ENCODE measurements at regions not wholly inside any gene's neighbourhood (a gene's known extent, or its start where the extent isn't known, plus 50 kb on each side); places are given as distances from the start of the nearest gene placed in this dataset.

DNA sequence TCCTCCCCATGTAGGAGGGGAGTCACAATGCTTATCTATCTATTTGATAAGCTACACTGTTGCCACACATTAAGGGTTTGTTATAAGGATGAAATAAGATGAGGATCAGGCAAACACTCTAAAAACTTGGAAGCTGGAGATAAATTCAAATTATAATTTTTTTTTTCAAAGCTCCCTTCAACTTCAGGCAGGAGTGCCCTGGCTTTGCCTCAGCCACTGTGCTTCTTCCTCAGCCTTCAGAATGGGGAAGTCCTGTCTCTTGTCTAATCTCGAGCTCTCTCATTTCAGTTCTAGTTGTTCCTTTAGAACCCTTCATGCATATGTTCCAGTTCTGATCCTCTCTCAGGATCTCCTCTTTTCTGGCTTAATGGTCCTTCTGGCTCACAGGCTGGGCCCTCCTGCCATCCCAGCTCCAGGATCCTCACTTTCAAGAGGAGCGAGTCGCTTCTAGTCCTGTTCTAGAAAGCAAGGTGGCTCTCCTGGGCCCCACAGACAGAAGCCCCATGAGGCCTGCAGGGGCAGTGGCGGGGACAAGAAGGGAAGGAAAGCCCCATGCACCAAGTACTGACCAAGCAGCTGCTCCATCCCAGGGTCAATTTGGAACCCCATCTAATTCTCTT, 164.3 kb downstream of the VEGFA start:
- H3K4me3 ChIP-seq (ENCODE audit: control insufficient read depth, low read depth, low read length): no peak overlapping the region
- no peak for DNase-seq (ENCODE audit: low read depth)
- TF ChIP-seq, protein P1, sequence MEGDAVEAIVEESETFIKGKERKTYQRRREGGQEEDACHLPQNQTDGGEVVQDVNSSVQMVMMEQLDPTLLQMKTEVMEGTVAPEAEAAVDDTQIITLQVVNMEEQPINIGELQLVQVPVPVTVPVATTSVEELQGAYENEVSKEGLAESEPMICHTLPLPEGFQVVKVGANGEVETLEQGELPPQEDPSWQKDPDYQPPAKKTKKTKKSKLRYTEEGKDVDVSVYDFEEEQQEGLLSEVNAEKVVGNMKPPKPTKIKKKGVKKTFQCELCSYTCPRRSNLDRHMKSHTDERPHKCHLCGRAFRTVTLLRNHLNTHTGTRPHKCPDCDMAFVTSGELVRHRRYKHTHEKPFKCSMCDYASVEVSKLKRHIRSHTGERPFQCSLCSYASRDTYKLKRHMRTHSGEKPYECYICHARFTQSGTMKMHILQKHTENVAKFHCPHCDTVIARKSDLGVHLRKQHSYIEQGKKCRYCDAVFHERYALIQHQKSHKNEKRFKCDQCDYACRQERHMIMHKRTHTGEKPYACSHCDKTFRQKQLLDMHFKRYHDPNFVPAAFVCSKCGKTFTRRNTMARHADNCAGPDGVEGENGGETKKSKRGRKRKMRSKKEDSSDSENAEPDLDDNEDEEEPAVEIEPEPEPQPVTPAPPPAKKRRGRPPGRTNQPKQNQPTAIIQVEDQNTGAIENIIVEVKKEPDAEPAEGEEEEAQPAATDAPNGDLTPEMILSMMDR (IDR thresholded peaks at IDR 0.05; ENCODE audit: control insufficient read depth, insufficient read depth, low read depth, low read length, missing control alignments): no peak

DNA sequence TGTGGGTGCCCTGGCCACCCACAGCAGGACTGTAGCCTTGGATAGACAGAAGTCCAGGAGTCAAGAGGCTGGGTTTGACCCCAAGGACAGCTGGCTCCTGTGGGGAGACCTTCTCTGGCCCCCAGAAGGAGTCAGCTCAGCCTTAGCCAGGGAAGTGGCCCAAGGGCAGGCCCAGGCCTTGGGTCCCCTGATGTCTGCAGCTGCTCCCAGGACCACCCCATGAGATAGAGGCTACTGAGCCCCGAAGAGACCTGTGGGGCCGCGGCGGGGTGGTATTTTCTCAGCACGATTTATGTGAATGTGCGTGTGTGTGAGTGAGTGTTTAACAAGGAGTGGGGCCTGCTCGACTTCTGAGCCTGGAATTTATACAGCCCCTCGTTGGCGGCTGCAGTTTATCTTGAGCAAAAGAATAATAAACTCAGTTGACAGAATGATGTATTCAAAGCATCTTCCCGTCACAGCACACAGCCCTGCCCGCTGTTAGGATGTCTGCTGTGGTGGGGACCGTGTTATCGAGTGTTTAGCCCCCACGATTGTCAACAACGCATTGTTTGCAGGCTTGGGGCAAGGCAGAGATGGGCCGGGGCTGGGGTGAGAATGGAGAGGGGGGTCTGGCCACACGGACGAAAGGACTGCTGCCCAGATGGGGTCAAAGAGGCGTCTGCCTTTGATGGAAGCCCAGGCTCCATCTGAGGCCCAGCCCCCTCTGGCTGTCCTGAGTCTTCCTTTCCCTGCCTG, 163.3 kb downstream of the VEGFA start:
- TF ChIP-seq, protein P1 (IDR thresholded peaks at IDR 0.05; ENCODE audit: control insufficient read depth, insufficient read depth, low read depth, low read length, missing control alignments): no peak
- no peak for DNase-seq (ENCODE audit: low read depth)
- H3K4me3 ChIP-seq (ENCODE audit: control insufficient read depth, low read depth, low read length): no peak overlapping the region

DNA sequence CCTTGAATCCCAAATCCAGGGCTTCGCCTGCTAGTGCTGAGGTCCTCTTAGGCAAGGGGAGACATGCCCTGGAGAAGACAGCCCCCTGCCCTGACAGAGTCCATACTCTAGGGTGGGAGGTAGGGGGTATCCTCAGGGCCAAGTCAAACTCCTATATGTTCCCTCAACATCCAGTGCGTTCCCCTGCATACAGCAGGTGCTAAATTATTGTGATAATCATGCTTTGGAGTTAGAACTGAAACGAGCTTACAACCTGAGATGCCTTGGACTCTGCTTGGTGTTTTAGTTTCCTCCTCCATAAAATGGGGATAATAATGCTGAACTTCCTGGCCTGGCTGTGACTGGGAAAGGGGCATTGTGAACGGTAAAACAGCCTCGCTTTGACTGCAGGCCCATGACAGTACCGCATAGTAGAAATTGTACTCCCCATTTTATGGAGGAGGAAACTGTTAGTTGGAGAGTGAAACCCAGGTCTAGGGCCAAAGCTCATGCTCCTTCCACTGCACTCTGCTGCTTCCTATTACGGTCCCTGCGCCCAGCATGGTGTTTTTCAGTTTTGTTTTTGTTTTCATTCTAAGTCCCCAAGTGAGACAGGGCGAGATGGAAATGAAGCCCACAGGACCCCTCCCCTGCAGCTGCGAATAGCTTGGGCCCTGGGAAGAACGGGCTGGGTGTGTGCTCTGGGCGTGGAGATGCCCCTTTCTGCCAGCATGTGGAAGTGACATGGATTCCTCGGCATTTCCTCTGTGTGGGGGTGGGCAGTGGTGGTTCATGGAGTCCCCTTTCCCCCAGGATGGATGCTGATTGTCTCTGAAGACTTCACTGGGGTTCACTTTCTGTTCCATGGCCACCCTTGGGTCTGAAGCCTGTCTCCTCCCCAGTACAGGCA, 162.5 kb downstream of the VEGFA start:
- no peak for DNase-seq (ENCODE audit: low read depth)
- no peak overlapping the region for H3K4me3 ChIP-seq (ENCODE audit: control insufficient read depth, low read depth, low read length)
- TF ChIP-seq, protein P1 (IDR thresholded peaks at IDR 0.05; ENCODE audit: control insufficient read depth, insufficient read depth, low read depth, low read length, missing control alignments): no peak

DNA sequence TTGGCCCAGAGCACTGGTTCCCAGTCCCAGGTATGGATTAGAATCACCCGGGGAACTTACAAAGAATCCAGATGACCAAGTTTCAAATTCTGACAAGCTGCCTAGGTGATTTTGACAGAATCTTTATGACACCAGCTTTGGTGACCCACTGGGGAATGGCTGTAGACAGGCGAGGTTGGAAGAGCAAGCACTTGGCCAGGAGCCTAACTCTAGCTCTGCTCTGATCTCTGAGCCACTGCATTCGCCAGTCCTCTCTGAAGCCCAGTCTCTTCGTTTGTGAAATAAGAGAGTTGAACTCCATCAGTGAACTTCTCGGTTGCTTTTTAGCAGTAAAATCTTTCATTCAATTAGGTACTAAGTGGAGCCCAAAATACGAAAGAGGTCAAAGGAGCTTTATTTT, 161.2 kb downstream of the VEGFA start:
- TF ChIP-seq, protein P1 (IDR thresholded peaks at IDR 0.05; ENCODE audit: control insufficient read depth, insufficient read depth, low read depth, low read length, missing control alignments): no peak
- DNase-seq (ENCODE audit: low read depth): no peak
- H3K4me3 ChIP-seq (ENCODE audit: control insufficient read depth, low read depth, low read length): no peak overlapping the region

DNA sequence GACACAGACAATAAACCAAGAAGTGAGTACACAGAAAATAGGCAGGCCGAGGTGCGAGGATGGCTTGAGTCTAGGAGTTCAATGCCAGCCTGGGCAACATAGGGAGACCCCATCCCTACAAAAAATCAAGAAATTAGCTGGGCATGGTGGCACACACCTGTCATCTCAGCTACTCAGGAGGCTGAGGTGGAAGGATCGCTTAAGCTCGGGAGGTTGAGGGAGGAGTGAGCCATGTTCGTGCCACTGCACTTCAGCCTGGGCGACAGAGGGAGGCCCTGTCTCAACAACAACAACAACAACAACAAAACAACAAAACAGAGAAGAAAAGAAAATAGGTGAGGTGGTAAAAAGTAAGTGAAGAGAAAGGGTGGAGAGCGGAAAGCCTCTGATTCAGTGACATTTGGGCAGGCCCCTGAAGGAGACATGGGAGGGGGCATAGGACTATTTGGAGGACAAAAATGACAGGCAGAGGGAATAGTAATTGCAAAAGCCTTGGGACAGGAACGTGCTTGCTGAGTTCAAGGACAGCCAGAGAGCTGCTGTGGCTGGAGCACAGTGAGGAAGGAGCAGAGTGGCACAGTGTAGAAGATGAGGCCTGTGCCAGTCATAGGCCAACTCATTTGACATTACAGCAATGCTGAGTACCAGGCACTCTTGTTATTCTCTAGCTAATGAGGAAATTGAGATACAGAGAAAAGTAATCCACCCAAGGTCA, 160.6 kb downstream of the VEGFA start:
- no peak overlapping the region for H3K4me3 ChIP-seq (ENCODE audit: control insufficient read depth, low read depth, low read length)
- TF ChIP-seq, protein P1 (IDR thresholded peaks at IDR 0.05; ENCODE audit: control insufficient read depth, insufficient read depth, low read depth, low read length, missing control alignments): no peak
- no peak for DNase-seq (ENCODE audit: low read depth)

DNA sequence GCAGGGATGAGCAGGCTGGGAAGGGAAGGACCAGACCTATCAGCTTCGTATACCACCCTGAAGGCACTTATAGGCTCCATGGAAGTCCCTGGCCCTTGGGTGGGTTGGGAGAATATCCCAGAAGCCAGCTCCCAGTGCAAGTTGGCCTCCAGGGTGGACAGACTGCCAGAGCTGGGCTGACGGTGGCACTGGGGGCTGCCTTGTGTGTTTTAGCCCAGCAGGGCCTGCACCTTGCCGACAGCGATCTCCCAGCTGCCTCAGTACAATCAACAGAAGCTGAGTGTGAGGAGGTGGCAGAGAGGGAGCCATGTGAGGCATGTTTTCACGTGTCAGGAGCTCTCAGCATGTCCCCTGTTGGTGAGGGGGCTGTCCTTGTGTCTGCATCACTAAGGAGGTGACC, 159.5 kb downstream of the VEGFA start:
- TF ChIP-seq, protein P1 (IDR thresholded peaks at IDR 0.05; ENCODE audit: control insufficient read depth, insufficient read depth, low read depth, low read length, missing control alignments): no peak
- no peak for DNase-seq (ENCODE audit: low read depth)

More for the DNA sequence above, 159.5 kb downstream of the VEGFA start:
- no peak overlapping the region for H3K4me3 ChIP-seq (ENCODE audit: control insufficient read depth, low read depth, low read length)
